AG20443 (cell line): ENCODE measurements at regions not wholly inside any gene's neighbourhood (a gene's known extent, or its start where the extent isn't known, plus 50 kb on each side); places are given as distances from the start of the nearest gene placed in this dataset.

ENCODE experiments used
- DNase-seq: peaks from one replicate; pipeline ENCODE4 v3.0.0; 2012; ENCODE audit warnings: low spot score, mixed read lengths

GRCh38 chr4:148749403-148749802 lies 307.2 kb upstream of the NR3C2 start:
- no peak for DNase-seq

GRCh38 chr4:148747721-148748268 lies 305.6 kb upstream of the NR3C2 start:
- no peak for DNase-seq

- DNase-seq: no peak
These were observed 298.5 kb upstream of the NR3C2 start for GRCh38 chr4:148740701-148741100.

- DNase-seq: no peak
These were observed 295.0 kb upstream of the NR3C2 start for GRCh38 chr4:148737061-148737770.

- no peak for DNase-seq
These were observed 293.4 kb upstream of the NR3C2 start for GRCh38 chr4:148735432-148736155.

- DNase-seq: no peak
These were observed 288.6 kb upstream of the NR3C2 start for GRCh38 chr4:148730766-148731165.

- no peak for DNase-seq
These were observed 287.9 kb upstream of the NR3C2 start for GRCh38 chr4:148730082-148730640.

- no peak for DNase-seq
These were observed 275.8 kb upstream of the NR3C2 start for GRCh38 chr4:148717988-148718387.

GRCh38 chr4:148716431-148717052 lies 274.3 kb upstream of the NR3C2 start:
- no peak for DNase-seq

GRCh38 chr4:148704291-148704690 lies 262.1 kb upstream of the NR3C2 start:
- DNase-seq: no peak

- DNase-seq: no peak
These were observed 252.5 kb upstream of the NR3C2 start for GRCh38 chr4:148694702-148695101.

GRCh38 chr4:148693913-148694649 lies 251.9 kb upstream of the NR3C2 start:
- no peak for DNase-seq

- DNase-seq: no peak
These were observed 250.0 kb upstream of the NR3C2 start for GRCh38 chr4:148692242-148692641.

GRCh38 chr4:148686449-148686848 lies 244.2 kb upstream of the NR3C2 start:
- no peak for DNase-seq

- DNase-seq: no peak
These were observed 242.4 kb upstream of the NR3C2 start for GRCh38 chr4:148684638-148685037.

- DNase-seq: no peak
These were observed 238.7 kb upstream of the NR3C2 start for GRCh38 chr4:148680884-148681283.

GRCh38 chr4:148676344-148676743 lies 234.1 kb upstream of the NR3C2 start:
- DNase-seq: no peak

GRCh38 chr4:148674876-148675275 lies 232.7 kb upstream of the NR3C2 start:
- DNase-seq: no peak

GRCh38 chr4:148664636-148665035 lies 222.4 kb upstream of the NR3C2 start:
- no peak for DNase-seq

- DNase-seq: no peak
These were observed 211.9 kb upstream of the NR3C2 start for GRCh38 chr4:148654131-148654530.

- no peak for DNase-seq
These were observed 211.5 kb upstream of the NR3C2 start for GRCh38 chr4:148653681-148654080.

- DNase-seq: no peak
These were observed 209.8 kb upstream of the NR3C2 start for GRCh38 chr4:148651991-148652390.
